HG03135 (cell line): ENCODE measurements at regions not wholly inside any gene's neighbourhood (a gene's known extent, or its start where the extent isn't known, plus 50 kb on each side); places are given as distances from the start of the nearest gene placed in this dataset.

Experiments used
- ATAC-seq: cut with Tn5 transposase; IDR thresholded peaks from one replicate; pipeline ENCODE4 v1.9.1; 2021; ENCODE audit warnings: mild to moderate bottlenecking, moderate library complexity; ENCODE audit not compliant: unreplicated experiment

DNA sequence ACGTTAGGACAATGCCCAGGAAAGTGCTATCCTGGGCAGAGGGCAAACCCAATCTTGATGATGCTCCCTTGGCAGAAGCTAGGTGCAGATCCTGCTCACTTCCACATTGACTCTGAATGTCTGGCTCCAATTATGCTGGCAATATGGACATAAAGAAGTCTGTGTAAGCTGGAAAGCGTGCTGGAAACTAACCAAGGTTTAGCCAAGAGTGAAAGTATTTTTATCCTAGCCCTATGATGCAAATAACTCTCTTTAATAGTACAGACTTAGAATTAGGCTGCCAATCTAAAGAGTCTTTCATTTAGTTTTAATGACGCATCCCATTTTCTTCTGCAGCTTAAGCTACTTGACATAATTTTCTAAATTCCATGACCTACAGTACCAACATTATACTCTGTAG is 571.8 kb downstream of the TUSC7 start:
- ATAC-seq = no peak

DNA sequence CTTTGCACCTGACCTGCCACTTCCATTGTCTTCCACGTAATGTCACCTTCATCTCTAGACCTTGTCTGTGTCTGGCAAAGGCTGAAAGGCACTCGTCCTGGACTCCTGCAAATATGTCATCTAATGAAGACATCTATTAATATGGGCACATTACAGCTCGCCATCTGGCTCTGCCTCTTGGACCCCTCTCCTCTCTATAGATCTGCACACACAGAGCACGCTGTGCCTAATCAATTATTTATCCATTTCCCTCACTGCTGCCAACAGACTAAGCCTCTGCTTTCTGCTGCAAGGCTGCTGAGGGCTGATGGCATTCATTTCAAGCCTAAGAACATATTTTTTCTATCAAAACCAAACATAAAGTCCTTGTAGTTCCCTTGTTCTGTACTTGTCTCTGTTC is 573.0 kb downstream of the TUSC7 start:
- no peak for ATAC-seq

DNA sequence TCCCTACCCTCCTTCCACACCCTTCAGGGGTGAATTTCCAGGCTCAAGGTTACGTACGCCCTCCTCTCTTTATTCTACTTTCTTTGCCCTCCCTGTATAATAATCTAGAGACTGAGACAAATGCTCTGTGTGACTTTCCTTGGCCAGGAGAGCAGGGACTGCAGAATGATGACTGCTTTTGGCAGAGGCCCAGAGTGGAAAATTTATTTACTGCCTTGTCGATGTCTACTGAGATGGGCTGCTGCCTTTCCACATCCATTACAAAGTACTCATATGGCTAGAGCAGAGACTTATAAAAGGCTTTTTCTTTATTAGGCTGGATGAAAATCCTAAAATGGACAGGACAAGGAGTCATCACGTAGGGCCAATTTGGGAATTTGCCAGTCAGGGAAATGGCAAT is 576.2 kb downstream of the TUSC7 start:
- ATAC-seq = no peak

DNA sequence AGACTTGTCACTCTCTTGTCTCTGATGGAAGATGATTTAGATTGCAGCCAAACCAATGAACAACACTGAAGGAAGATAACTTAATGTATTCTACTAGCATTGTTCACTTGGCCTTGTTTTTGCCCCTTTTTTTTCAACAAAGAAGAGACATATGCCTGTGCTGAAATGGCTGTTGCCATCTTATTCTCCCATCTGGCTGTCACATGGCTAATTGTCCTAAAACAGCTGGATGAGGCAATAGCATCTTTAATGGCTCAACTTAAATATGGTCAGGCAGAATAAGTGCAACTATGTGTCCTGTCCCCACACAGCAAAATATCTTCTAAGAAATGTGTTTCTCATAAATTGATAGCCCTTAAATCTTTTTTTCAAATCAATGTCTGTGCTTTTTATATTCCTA is 576.9 kb downstream of the TUSC7 start:
- no peak for ATAC-seq

DNA sequence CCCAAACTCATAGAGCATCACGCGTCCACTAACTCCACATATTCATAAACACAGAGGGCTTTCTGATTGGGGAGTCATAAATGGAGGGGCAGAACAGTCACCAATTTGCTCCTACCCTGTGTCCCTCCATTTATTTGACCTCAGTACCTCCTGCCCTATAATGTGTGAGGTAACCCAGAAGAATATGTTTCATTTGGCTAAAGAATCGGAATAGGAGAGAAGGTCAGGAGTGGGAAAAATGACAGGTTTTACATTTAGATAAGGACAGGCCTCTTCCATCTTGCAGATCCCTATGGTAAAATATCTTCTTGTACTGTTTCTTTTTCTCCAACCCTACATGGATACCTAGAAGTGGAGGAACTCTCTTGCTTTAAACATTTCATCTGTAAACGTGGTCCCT is 578.0 kb downstream of the TUSC7 start:
- ATAC-seq = no peak

DNA sequence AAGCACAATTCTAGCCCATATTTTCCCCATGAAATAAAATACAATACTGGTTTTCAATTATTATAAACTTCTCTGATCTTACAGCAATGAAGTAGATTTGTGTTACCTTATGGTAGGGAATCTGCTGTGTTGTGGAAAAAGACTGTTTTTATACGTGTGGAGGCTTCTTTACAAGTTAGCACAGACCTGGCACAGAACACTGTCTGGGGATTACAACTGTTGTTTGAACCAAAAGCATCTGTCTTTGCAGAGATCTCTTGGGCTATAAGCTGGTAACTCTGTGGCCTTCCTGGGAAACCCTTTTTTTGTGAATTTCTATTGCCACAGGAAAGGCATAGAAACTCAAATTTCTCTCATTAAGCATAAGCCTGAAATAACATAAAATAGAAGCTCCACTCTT is 581.9 kb downstream of the TUSC7 start:
- no peak for ATAC-seq

DNA sequence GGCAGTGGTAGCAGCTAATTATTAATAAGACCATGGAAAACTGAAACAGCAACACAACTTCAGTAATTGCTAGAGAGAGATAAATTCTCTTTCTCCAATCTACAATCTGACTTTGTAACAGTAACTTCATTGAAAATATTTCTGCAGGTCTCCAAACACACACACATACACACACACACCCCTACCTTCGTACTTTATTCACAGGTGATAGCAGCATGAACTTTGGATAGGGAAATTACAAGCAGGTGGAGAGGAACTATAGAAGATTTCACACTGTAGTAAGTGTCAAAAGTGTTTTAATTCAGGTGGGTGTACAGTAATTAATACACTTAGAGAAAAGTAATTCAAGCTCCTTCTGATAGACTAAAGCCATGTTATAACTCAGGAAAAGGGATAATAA is 587.5 kb downstream of the TUSC7 start:
- ATAC-seq = no peak

DNA sequence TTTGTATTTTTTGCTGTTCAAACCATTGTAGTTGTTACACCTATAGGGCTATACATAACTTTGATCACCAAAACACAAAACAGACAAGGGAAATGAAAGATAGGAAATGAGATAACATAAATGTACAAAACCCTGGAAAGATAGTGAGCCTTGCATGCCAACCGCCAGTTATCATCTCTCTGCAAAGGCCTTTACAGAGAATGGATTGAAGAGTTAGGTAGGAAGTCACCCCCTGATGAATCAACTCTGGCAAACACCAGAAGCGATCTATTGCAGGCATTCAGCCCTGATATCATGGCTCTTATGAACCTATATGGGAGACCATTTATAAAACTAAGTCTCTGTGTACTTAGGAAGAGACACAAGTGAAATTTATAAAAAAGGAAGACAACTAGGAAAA is 588.0 kb downstream of the TUSC7 start:
- no peak for ATAC-seq

DNA sequence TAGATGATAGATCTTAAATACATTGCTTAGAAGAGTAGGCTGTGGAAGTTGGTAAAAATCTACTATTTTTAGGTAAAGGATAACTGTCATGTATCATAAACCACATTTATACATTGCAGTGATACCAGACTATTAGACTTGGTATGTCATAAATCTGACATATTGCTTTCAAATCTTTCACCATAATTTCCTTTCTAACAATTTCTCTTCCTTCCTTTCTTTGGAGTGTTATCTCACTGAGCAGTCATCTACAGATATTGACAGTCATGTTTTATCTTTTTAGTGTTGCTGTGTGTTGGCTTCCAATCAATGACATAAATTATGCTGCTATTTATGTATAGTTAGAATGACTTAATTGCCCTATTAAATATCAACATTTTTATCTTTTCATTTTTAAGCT is 588.7 kb downstream of the TUSC7 start:
- ATAC-seq = no peak

DNA sequence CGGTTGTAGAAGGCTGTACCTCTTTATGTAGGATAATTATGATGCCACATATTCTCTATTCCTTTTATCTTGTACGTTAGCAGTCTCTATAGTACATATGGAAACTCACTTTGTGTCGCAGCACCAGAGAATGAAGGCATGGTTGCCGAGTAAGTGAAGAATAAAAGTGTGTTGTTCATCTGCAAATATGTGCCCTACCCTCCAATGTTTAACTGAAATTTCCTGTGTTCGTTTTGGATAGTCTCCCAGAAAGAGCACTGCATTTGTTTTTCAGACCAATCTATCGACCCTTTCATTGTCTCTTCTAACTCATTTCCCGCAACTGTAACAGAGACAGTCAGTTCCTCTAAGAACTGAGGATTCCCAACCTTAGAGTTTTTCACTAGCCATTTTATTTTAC is 592.8 kb downstream of the TUSC7 start:
- ATAC-seq = no peak

DNA sequence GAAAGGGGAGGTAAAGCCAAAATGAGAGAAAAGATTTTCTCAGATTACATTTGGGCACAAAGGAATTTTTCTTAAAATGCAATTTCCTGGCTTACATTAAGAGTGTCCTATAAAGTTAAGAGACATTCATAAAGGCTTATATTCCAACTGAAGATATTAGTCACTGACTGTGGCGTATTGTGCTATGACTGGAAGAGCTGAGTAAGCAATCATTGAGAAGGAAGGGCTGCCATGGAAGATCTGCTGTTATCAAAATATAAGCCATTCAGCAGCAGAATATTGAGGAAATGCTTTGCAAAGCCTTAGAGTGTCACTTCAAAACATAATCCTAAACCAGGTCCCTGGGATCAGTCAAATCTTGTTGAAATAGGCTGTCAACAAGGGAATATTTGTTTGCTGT is 593.9 kb downstream of the TUSC7 start:
- ATAC-seq = no peak

DNA sequence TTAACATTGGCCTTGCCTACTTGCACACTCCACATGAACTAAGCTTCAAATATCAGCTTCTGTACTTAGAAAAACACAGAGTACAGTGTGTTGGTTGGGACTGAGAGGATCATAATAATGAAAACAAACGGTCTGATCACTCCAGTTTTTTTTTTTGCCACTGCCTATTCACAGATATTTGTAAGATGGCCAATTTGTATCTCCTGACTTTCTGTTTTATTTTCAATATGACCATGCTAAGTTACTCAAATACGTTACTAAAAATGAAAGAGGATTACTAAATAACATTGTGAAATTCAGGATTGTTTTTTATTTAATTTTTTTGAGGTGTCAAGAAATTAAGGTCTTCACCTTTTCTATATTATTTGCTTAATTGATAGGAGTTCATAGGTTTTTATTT is 595.1 kb downstream of the TUSC7 start:
- no peak for ATAC-seq

DNA sequence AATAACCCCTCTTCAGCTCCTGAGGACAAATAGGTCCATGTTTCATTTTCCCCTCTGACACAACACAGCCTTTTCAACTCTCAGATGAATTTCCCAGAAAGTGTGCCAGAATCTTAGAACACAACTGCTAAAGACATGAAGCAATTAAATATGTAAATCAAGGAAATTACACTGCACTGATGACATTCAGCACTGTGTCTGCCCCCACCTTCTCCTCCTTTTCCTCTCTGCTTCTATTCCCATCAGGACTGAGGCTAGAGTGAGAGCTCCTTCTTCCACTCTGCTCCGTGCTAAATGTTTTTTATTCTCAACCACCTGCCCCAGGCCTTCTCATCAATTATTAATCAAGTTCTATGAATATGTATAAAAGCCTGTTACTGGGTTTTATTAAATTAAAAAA is 596.1 kb downstream of the TUSC7 start:
- ATAC-seq = no peak

DNA sequence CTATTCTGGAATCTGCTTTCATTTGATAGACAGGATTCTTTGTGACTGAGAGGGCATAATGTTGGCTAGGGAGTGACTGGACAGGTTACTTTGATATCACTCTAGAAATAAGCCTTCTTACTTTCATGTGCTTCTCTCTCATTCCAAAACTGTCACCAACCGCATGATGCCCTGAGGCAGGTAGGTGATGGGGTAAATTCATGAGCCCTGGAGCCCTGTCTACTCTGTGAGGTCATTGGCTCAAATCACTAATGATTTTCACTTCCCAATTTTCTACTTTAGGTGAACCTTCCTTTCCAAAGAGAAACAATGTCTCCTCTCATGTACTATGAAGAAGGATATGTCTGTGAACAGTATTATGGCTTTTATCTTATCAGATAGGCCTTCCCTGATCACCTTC is 596.7 kb downstream of the TUSC7 start:
- no peak for ATAC-seq

DNA sequence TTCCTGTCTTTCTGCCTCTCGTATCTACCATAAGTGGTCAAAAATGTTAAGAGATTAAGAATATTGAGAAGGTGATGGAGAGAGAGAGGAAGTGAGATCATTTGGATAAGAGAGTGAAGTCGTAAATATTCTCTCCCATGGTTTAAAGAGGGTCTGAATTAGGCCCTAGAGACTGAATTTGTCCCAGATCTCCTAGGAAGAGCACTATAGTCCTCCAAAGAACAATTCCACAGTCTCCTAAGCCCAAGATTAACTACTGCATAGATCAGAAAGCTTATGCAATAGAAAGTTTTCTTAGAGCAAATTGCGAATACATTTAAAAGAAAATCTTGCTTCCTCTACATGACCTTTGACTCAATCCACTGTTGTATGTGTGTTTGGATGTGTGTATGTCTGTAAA is 598.8 kb downstream of the TUSC7 start:
- ATAC-seq = no peak

DNA sequence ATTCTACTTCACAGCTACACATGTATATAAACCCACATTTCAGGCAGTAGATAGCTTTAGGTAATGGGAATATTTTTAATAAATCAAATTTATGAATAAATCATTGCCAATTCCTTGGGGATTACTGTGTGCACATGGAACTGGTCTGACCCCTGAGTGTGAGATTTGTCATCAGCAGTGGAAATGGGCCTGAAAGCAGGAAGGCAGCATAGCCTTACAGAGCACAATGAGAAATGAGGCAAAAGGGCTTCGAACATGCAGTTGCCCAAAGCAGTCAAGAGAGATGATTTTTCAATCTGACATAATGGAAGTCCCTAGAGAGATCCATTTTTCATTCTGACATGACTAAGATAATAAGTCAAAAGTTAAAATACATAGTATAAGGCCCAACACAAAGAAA is 599.2 kb downstream of the TUSC7 start:
- no peak for ATAC-seq

DNA sequence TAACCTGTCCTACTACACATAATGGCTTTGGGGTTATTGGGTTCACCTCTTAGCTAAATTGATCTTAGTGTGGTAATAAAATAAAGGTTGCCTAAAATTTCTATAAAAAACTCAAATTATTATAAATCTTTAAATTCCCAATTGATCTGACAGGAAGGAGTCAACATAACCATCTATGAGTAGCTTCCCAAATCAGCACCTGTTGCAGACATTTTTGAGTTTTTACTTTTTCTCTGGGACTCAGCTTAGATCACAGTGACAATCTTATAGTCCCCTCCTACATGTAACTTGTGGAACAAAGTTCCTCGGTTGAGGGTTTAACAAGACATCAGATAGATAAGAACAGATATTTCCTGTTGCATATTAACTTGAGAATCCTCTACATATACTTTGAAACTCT is 601.0 kb downstream of the TUSC7 start:
- no peak for ATAC-seq

DNA sequence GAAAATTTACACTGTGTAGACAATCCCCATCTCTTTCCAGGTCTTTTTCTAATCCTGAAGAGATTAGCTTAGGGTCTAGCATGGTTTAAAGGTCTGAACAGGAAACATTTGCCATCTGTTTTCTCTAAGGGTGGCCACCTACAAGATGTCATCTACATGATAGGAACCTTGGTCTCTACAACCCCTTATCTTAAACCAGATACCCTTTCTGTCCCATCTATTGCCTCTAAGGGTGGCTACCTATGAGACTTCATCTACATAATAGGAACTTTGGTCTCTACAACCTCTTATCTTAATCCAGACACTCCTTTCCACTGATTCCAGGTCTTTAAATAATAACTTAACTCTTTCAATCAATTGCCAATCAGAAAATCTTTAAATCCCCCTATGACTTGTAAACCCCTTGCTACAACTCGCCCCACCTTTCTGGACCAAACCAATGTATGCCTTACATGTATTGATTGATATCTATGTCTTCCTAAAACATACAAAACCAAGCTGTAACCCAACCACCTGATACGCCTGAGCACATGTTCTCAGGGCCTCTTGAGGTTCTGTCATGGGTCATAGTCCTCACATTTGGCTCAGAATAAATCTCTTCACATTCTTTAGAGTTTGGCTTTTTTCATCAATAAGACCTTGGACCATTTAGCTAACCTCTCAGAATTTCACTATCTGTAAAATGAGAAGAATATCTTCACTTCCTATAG is 605.0 kb downstream of the TUSC7 start:
- no peak for ATAC-seq

DNA sequence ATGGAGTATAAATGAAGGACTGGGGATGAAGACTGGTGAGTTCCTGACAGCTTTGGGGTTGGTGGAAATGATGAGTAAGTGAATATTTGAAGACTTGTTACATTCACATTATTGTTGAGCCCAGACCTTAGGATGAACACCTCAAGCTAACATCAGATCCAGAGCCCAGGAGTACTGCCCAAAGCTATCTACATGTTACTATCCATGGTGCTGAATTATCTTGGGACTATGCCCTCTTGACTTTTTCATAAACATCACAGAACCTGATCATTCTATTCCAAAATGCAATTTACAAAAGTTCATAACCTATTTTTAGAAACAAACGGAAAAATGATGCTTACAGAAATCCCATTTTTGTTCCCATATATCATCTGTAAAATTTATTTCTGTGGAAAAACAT is 613.3 kb downstream of the TUSC7 start:
- no peak for ATAC-seq

DNA sequence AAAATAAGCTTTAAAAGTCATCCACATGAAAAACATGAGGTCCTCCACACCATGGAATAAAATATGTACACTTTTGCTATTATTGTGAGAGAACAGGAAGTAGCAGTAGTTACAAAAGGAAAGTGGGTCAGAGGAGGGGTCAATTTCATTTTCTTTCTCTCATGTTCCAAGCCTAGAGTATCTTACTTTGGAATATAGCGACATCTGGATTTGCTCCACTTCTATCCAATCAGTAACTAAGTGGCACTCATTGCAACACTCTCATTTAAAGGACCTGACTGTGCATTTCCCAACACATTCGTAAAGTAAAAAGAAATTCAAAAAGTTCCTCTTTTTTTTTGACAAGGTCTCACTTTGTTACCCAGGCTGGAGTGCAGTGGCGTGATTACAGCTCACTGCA is 637.3 kb downstream of the TUSC7 start:
- ATAC-seq = no peak

DNA sequence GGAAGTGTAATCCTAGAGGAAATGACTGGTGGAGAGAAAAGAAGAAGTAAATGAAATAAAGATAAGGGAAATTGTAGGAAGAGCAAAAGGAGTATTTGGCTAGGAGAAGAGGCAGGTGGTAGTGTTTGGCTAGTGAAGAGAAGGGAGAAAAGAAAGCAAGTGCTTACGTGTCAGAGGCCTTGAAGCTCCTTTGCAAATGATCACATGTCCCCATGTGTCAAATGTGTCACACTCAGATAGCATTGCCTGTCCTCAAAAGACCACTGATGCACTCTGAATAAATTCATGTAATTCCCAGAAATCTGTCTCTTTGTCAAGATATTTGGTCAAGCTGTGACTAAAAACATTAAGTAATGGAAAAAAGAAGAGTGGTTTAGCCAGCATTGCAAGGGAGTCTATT is 639.3 kb downstream of the TUSC7 start:
- ATAC-seq = no peak

DNA sequence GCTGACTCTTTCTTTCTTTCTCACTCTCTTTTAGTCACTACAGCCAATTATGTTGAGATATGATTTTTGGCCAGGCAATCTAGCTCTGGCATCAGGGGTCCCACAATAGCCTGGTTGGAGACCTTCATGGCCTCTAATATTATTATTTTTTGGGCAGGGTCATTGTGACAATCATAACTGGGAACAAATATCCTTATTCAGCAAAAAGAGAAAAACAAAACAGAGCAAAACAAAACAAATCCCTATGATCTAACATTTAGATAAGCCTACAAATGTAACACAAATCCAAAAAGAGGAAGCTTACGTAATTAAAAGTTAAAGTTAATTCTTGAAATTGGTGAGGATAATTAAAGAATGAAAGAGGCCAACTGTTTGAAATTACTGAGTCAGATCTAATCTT is 640.0 kb downstream of the TUSC7 start:
- ATAC-seq = no peak

DNA sequence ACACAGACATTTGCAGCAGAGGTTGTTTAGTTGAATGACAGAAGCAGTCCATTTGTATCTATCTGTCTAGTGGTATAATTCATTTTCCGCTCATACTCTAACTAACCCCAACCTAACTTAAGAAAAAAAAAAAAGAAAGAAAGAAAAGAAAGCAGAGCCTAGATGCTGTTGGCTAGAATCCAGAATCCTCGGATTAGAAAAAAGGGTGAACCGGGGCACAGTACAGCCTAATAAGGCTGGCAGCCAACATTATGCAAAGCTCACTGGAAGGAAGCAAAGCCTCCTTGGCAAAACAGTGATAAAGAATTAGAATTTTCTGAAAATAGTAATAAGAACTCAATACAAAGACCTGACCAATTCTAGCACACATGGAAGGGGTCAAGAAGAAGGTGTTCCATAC is 640.8 kb downstream of the TUSC7 start:
- no peak for ATAC-seq

DNA sequence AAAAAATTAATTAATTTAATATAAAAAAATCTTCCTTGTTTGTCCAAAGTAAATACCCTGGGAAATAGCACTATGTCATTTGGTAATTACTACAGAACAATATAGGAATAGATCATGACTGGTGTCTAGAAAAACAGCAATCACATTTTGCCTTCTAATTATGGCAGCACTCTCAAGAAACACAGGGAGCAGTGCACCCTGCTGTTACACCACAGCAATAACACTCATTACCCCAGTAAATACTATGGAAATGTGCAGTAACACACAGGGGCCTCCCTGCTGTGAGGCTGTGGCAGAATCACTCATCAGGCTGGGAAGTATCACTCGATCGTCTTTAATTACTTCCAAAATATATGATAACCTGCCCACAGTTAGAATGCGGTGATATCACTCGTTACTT is 646.0 kb downstream of the TUSC7 start:
- ATAC-seq = no peak
